ENCODE measurements at regions not wholly inside any gene's neighbourhood (a gene's known extent, or its start where the extent isn't known, plus 50 kb on each side); places are given as distances from the start of the nearest gene placed in this dataset.

DNA sequence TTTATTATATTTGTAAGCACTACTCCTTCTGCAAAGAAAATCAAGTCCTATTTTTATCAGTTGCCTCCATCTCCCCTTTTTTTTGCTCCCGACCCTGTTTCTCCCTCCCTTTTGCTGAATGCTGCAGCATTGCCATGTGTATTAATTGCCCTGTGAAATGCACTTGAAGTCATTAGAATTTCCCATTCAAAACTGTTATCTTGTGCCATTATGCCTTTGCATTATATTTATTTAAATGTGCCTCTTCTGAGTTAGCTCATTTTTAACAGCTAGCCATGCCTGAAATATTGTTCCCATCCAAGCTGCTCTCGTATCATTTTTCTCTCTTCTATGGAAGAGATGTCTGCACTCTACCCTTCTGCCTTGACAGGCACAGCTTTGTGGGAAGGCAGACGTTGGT lies 404.0 kb upstream of the PLXNA2 start:
- FAIRE-seq = no peak

DNA sequence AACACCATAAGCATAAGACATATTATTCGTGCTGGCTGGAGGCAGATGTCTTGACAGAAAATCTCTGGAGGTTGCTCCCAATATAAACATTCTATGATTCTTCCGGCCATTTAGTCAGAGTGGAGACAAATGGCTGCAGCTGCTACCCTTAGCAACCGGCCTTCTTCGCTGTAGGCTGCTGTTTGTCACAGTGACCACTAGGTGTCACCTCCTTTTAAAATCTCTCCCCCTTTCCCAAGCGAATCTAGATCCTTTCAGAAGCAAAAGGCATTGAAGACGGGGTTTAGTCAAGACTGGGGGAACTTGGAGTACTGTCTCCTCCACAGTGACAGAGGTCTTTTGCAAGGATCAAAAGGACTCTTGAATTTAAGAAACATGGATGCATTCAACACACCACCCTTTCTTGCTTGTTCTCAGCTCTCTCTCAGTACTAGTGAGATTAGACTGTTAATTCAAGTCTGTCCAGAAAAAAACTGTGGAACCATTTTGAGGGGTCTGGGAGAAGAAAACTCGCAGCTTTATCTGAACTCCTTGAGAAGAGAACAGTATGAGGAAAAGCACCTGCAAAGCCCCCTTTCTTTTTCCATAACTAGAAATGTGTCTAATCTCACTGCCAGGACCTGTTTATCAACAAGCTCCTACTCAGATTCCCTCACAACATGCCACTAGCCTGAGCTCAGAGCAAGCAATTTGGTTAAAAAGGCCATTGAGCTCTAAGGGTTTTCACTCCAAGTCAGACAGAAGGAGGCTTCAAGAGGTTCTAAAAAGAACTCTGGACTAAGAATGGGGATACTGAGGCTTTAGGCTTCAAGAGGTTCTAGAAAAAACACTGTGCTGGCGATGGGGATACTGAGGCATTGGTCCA lies 408.3 kb upstream of the PLXNA2 start:
- FAIRE-seq = no peak

DNA sequence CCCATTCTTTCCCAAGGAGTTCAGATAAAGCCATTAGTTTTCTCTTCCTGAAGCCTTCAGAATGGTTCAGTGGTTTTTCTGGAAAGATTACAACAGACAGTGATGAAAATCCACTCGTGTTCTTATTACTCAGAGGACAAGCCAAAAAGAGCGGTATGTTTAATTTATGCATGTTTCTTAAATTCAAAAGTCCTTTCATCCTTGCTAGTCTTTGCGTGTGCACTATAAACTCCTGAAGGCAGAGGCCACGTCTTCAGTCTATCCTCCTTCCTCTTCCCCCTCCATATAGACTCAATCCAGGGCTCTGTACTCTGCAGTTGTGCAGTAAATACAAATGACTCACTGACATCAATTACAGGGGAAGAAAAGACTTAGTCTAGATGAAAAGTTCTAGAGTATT lies 409.2 kb upstream of the PLXNA2 start:
- no peak for FAIRE-seq

DNA sequence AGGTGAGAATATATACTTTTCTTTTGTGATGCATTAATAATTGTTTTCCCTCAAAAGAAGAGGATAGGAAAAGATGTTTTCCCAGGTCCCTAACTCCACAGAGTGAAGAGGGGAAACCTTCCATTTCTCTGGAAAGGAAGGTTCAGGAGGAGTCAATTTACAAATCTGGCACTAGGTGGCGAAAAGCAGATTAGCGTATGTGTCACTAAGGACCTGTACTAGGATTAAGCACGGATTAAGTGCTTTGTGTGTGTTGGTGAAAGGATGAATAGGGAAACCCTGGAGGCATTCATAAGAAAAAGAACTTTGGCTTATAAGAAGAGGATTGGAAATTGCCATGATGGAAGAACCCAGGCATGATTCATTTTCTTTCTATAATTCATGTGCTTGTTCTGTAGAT lies 410.1 kb upstream of the PLXNA2 start:
- FAIRE-seq = no peak

DNA sequence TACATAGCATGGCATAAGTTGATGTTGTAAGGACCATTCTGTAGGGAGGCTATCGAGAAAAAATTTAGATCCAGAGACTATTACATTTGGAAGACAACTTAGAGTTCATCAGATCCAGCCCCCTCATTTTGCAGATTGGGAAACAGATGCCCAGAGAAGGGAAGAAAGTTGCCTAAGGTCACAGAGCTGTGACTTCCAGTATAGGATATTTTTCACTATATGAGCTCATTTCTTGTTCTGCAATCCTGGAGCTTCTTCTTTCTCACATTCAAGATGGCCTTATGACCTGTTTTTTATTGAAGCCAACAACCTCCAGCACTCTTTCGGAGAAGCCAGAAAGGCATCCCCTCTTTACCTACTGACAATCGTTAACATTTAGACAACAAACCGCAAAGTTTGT lies 421.8 kb upstream of the PLXNA2 start:
- FAIRE-seq = no peak

DNA sequence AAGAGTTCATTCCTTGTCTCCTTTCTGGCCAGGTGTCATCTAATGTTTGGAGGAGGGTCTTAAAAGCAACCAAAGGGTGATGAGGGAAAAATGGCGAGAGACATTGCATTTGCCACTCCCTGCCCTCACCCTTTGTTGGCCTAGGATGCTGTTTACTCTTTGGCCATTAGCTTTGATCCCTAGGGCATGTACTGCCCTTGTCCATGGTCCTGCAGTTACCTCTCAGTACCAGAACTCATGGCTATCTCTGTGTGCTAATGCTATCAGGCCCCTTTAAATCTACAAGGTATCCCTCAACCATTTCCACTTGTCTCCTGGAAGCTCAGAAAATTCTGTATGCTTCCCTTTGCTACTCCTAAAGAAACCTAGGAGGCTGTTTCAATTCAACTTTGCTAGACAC lies 424.8 kb upstream of the PLXNA2 start:
- FAIRE-seq = no peak

DNA sequence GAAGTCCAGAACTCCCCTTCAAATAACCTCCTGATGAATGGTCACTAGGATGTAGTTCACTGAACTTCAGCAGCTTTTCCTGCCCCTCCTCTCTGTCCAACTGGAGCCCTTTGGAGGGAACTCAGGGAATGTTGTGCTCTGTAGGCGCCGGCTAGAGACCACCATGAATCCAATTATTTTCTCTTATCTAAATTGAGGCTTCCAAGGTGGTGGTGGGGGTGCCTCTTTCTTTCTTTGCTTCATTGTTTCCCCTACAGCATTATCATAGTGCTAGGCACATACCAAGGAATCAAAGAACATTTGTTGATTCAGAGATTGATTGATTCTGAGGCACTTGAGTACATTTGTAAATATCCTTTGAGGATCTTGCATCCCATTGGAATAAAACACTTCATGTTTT lies 426.6 kb upstream of the PLXNA2 start:
- no peak for FAIRE-seq

DNA sequence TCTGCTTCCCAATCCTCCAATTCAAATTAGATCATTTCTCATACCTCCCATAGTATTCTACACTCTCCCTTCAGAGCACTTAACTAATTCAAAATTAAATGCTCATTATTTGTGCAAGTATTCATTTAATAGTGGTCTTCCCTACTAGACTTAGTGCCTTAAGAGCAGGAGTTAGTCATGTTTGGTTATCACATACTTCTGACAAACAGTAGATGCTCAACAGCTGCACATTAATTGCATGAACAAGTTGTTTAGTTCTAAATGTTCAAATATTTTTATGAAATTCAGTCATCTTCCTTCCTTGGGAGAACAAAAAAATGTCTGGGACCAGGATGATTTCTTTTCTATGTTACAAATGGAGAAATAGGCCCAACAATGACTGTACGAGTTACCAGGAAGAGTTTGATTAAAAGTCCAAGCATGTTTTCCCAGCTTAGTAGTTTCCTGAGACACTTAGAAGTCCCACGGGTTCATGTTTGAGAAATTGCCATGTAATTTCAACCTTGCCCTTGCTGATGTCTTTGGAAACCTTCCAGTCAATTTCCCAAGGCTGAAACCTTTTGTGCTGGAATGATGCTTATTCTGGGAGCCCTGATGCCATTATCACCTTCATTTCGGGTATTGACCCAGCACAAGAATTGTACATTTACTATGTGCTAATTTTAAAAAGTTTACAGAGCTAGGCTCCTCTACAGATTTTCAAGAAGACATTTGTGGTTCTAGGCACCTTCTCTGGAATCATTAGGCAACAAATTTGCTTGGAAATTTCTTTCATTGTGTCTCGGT lies 437.9 kb upstream of the PLXNA2 start:
- no peak for FAIRE-seq

DNA sequence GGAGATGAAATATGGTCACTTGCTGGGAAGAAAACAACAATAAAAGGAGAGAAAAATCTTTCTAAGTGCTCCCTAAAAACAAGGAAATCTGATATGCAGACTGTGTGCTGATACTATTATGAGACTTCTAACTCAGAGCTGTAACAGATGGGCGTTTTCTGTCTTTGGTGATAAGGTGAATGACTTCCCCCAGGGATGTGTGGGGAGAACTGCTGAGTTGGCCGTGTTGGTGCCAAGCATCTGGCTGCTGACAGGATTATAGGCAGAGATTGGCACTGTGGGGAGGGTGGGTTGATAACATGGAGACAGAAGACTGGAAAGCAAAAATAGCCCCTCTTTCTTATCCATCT lies 438.5 kb upstream of the PLXNA2 start:
- FAIRE-seq = no peak

DNA sequence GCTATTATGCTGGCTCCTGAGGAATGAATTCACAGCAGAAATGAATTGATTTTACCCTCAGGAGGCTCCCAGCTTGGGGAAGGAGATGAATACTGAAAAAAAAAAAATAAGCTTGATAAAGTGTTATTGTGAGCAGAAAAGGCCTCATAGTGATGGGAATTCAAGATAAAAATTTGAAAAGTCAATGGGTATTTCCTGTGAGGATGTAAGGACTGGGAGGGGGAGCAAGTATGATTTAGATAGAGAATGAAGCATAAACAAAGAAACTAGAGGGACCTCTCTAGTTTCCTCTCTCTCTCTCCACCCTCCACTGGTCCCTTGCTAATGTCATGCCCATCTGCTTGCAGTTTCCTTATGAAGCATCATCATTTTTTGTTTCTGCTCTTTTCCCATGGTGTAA lies 439.0 kb upstream of the PLXNA2 start:
- no peak for FAIRE-seq

DNA sequence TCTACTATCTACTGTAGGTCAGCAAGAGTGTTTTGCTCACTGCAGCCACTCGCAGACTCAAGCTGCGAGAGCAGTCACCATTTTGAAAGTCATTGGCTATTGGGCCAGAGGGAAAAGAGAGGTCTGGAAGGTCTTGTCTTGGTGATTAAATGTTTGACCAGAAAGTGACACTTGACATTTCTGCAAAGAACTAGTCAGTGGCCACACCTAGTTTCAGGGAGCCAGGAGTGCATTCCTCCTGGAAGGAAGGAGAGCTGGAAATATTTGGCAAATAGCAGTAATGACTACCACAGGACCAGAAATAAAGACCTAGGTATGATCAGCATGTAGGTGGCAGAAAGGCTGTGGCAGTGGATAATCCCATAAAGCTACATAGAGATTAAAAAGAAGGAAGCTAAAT lies 440.0 kb upstream of the PLXNA2 start:
- no peak for FAIRE-seq

DNA sequence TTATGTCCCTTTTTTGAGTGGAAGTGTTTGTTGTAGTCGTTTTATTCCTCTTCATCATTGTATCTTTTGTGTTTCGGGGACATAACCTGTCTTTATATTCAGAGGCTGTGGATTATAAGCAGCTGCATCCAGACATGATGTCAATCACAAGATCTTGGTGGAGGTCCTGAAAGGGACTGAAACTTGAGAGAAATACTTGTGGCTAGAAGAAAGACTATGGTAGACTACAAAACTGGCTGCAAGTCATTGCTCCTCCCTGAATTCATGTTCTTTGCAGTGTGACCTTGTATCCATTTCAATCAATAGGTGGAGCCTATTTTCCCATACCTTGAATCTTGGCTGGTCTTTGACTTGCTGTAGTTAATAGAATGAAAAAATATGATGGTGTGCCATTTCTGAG lies 442.4 kb upstream of the PLXNA2 start:
- FAIRE-seq = no peak

DNA sequence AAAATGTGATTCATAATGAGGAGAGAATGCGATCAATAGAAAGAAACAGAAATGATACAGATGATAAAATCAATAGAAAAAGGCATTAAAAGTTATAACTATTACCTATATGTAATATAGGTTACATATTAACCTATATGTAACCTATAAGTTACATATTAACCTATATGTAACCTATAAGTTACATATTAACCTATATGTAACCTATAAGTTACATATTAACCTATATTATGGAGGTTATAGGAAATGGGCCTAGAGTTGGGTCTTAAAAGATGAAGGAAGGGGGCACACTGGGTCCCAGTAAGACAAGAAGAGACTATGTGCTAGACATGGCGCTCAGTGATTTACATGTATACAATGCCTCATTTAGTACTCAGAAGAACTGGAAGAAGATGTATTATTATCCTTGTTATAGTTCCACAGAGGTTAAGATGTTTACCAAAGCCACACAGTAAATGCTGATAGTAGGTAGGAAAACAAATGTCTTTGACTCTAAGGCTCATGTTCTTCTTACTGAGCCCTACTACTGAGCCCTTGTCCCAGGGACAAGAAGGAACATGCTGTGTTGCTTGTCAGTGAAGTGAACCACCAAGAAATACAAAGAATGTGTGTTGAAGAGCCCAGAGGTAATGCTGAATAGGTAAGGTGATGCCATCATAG lies 444.6 kb upstream of the PLXNA2 start:
- FAIRE-seq = peak; percentile 93

DNA sequence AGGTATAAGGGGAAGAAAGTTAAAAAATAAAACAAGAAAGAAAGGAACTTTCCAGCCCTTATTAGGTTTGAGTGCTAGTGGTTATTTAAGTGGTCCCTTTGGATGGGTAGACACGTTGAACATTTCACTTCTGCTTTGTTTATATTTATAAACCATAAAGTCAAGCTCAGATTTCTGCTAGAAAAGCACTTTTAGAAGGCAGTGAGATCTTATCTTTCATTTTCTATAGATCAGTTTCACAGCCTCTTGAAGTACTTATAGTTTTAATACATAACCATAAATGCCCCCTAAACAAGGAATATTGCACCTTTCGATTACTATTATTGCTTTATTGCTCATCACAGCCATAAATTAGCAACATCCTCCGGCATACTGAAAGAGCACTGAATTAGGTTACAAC lies 446.8 kb upstream of the PLXNA2 start:
- no peak for FAIRE-seq

DNA sequence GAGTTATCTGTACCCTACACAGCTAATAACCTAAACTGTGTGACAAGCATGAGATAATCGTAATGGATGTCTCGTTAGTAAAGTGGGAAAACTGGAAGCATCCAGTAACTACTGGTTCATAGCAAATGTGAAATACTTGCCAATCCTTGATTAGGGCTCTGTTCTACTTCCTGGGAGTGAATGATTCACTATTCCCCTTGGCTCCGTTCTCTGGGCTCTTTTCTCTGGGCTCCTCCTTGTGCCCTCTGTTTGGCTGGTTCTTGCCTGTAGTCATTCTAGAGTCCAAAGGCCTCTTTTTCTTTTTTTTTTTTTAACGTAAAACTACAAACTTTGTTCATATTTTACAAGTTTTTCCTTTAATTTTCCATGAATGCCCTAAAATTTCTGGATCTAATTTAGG lies 465.8 kb upstream of the PLXNA2 start:
- no peak for FAIRE-seq

DNA sequence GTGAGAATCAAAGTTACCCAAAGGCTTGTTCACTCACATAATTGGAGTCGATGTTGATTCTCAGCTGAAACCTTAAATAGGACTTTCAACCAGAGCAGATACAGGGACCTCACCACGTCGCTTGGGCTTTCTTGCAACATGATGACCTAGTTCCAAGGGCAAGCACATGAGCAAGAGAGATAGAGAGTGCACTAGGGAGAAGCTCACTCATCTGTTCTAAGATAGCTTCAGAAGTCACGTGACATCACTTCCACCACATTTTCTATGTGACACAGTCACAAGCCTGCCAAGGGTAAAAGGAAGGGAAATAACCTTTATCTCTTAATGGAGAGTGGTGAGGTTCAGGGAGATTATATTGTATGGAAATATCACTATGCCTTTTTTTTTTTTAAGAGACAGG lies 470.1 kb upstream of the PLXNA2 start:
- no peak for FAIRE-seq

DNA sequence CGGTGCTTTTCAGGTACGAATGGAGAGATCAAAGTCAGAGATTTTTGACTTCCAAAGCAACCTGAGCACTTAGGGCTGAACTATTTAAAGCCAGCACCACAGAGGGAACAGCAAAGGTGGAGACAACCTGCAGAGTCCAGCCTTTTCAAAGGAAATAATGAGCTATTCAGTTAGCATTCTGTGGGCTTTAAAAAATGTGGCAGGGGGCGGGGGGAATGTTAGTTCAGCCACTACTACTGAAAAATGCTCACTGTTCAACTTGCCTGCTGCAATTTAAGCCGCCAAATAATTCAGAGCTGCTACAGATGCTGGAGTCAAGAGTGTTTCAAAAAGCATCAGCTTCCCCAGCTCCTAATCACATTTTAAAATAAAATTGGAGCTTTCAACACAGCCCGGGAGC lies 473.3 kb upstream of the PLXNA2 start:
- no peak for FAIRE-seq

DNA sequence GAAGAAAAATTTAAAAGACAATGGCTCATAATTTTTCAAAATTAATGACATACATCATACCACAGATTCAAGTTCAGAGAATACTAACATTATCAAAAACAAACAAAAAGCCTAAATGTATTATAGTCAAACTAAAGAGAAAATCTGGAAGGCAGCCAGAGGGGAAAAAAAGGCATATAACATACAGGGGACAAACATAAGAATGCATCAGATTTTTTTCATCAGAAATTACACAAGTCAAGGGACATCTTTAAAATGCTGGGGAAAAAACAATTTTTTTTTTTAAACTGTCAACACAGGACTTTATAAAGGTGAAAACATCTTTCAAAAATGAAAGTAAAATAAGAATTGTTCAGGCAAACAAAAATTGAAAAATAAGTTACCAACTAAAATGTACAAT lies 478.4 kb upstream of the PLXNA2 start:
- FAIRE-seq = no peak

DNA sequence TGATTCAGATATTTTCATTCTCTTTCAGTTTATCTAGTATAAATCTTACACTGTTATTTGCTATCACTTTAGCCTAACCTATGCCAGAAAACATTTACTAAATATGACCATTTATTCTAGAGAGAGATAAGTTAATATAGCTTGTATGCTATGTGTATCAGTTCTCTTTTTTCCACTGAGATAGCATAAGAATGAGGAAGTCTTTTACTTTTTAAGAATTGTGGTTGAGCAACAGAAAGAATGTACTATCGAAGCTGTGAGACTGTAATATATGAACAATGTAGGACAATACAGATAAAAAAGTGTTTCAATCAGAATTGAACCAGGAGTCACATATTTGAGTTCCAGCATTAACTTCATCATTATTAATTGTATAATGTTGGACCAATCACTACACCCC lies 479.9 kb upstream of the PLXNA2 start:
- FAIRE-seq = no peak

DNA sequence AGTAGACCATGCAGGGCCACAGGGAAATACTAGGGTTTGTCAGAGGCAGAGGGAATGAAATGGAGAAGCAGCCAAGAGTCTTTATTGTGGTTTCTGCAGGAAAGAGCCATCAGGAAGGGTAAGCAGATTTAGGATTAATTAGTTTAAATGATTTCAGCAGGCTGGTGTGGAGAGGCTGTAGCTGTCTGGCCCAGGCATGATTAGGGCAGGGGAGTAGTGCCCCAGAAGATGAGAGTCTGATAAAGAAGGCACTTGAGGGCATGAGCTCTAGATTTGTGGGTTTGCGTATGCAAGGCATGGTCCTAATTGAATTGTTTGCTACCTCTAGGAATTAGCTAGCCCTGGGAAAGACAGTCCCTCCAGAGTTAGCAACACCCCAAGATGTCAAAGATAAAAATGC lies 484.6 kb upstream of the PLXNA2 start:
- FAIRE-seq = no peak

DNA sequence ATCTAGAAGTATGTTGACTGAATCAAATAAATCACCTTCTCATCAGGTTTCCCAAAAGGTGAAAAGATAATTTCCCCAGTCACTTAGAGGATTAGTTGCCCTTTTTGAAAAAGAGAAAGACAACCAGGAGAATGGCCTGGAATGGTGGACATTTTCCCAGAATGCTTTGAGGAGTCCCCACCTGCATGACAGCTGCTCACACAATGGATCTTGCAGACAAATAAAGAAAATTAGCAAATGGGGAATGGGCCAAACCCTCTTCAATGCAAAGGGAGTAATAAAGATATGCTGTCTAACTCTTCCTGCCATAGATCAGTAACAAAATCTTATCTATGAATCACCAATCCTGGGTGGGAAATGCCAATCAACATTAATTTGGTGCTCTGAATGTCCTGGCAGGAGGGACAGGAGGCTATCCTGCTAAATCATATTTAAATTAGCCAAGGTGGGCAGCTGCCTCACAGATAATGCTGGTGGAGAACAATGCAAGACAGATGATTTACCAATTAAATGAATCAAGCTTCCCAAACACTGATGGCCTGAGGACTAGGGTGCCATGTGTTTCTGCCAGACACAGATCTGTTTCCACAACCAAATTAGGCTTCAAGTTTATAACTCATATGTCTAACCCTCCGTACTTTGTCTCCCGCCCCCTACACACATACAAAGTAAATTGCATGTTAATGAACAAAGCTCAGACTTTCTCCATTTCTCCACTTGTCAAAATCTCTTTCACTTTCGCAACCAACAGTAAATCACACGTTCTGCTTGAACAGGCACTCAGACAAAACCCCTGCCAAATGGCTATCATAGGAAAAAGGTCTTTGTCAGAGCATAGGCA lies 488.0 kb upstream of the PLXNA2 start:
- no peak for FAIRE-seq

DNA sequence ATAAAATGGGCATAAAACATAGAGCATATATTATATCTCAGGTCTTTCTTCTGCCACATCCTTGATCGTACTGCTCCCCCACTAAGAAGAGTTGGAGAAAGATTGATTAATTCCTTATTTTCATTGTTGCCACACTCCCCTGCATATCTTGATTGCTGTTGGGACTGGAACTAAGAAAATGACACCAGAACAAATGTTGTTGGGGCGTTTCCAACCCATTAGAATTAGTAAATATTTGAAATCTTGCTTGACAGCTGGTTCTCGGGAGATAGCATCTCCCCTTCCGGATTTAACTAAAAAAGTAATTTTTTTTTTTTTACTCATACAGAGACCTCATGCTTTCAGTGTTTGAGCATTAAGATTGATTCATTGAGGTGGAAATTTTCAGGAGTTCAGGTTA lies 493.0 kb upstream of the PLXNA2 start:
- no peak for FAIRE-seq

DNA sequence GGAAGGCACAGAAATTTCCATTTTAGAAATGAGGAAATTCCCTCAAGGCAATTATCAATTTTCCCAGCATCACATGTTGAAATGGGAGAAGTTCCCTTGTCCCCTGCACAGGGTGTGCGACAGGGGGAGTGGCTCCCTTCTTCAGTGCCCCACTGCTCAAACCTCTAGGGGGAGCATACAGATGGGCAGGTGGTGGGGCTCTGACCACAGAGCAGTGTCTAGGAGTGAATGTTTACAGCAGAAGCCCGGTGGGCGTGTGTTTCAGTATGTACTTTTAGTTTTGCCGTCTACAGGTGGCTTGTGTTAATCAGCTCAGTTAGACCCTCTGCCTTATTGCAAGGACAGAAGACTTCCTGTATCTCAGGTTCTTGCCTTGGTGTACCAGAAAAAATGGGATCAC lies 493.7 kb upstream of the PLXNA2 start:
- no peak for FAIRE-seq
